Activated T-cell treated with anti-CD3 and anti-CD28 coated beads, Interleukin-2, amount 50 U/mL, for 1 hour (primary cell): ENCODE measurements at regions not wholly inside any gene's neighbourhood (a gene's known extent, or its start where the extent isn't known, plus 50 kb on each side); places are given as distances from the start of the nearest gene placed in this dataset.
"Not testable (repeated sequence)": the region's sequence is repeated elsewhere in the genome, so short reads cannot be mapped to it uniquely, and the experiment has no call there.

Source experiments
- DNase-seq: peaks from one replicate; pipeline ENCODE4 v3.0.0-alpha.2; 2020

DNA sequence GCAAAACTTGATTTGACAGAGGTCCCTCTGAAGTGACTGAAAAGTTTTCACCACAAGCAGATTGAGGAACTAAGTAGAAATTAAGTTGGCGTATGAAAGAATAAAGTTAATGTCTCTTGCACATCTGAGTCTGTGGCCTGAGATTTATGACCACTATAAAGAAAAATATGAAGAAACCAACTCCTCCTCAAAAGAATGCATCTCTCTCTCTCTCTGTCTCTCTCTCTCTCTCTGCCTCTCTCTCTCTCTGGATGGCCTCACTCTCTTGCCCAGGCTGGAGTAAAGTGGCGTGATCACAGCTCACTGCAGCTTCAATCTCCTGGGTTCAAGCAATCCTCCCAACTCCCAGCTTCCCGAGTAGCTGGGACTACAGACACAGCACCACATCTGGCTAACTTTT is 55.2 kb downstream of the RPL22L1 start:
- DNase-seq = no peak

DNA sequence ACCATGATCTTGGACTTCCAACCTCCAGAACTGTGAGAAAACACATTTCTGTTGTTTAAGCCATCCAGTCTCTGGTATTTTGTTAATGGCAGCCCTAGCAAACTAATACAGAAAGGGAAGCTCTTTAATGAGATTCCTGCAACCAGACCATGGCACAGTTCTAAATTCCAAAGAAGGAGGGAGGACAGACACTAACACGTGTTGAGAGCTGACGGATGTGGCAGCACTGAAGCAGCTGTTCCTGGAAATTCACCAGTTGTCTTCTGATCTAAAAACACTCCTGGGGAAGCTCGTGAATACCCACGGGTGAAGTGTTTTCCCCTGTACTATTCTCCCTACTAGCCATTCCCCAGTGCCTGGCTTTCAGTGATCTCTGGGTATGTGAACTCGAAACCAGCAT is 56.7 kb downstream of the RPL22L1 start:
- no peak for DNase-seq

DNA sequence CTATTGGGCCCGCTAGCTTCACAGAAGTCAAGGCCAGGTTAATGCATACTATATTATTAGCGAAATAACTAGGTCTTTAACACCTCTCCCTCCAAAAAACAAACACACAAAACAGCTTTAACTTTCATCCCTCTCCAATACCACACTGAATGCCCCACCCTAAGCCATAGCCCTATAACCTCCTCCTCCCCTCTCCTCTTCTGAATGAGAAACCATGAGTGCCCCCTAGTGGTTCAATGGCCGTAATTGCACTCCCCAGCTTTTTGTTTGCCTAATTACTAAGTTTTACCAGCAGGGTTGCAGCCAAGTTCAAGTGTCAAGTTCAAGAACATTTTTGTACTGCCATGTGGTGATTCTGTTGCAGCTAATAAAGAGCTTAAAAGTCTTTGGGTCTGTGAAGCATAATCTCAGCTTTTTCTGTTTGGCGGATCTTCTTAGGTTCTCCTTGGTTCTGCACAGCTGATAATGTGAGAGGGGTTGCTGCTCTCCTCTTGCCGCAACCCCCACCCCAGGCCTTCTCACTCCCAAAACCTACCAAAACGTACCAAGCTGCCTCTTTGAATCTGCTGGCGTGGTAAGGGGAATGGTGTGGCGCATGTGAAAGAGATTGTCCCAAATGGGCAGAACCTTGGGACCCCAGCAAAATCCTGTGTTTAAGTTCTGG is 57.9 kb downstream of the RPL22L1 start:
- DNase-seq = peak; percentile 57

DNA sequence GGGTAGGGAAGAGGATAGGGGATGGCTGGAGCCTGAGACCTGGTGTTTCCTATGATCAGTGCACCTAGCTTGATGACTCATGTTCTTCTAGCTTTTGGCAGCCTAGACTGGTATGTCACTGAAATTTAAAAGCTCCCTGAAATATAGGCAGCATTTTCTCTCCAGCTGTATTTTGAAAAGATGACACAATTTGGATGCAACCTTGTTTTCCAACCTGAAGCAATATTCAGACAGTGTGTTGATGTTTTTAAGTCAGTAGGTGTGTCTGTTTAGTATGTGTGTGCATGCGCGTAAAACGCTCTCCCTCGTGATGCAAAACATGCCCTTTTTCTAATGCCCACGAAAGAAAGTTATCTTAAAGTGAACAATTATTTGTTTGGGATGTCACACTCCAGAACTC is 58.5 kb downstream of the RPL22L1 start:
- DNase-seq = no peak

DNA sequence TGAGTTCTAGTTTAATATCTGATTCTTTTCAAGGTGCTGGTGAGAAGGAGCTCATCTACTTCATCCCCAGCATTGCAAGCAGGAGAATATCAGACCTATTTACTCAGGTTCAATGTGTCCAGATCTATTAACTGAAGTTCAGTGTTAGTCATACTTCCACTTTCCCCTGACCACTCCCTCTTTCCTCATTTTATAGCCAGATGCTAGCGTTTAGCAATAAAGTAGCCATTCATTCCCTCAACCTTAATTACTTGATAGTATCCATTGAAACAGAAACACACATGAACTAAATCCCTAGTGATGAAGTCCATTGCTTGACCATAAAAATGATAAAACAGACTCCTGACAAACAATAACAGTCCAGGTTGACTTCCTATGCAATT is 60.0 kb downstream of the RPL22L1 start:
- no peak for DNase-seq

DNA sequence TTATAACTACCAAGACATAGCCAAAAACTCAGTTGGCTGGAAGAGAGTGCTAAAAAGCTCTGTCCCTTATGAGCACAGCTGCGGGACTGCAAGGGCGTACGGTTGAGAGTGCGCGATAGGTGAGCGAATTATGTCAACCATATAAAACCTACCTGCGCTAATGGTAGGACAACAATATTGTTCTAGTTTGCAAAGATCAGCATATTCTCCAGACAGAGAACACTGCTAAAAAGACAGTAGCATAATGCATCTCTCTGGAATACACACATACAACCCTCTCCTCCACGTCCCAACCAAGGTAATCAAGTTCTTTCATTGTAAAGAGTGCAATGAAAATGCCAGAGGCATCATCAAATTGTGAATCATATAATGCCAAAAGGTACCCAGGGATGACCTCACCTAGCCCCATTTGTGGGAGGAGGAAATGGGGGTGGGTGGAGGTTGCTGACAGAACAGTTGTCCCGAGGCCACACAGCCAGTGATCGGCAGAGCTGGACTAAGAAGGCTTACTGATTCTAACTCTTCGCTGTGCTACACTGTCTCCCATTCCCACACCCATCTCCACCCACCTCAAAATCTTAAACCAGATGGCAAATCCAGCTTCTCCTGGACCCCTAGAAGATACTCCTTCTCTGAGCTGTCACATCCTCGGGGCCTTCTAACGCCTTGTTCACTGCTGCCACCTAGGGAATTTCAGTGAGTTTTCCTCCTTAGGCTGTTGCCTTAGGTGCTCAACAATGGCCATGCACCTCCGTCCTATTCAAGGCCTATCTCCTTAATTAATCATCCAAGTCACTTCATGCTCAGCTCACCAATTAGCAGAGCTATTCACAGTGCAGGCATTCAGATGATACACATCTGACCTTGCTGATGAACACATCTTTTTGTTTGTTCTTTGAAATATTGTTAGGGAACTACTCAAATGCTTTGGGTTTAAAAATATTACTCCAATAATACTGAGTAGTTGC is 60.7 kb downstream of the RPL22L1 start:
- no peak for DNase-seq

DNA sequence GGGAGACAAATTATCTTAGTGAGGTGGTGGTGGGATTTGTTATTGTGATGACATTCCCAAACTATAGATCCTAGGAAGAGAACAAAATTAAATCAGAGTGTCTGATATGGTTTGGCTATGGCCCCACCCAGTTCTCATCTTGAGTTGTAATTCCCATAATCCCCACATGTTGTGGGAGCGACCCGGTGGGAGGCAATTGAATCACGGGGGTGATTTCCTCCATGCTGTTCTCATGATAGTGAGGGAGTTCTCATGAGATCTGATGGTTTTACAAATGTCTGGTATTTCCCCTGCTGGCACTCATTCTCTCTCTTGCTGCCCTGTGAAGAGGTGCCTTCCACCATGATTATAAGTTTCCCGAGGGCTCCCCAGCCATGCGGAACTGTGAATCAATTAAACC is 62.0 kb downstream of the RPL22L1 start:
- DNase-seq = no peak

DNA sequence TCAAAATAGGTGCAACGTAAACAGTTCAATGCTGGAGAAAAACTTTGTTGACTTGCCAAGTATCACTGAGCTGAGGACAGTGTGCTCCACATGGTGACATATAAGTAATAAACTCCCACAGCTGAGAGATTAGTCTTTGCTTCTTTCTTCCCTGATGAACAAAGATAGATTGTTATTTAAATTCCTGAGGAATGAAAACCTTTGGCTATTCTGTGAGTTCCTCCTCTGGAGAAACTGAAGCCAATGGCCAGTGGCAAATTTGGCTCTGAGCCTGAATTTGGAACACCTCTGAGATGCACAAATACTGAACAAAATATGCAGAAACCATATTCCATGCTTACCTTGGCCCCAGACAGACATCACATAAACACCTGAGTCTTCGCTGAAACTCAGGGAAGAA is 63.3 kb downstream of the RPL22L1 start:
- DNase-seq = no peak

DNA sequence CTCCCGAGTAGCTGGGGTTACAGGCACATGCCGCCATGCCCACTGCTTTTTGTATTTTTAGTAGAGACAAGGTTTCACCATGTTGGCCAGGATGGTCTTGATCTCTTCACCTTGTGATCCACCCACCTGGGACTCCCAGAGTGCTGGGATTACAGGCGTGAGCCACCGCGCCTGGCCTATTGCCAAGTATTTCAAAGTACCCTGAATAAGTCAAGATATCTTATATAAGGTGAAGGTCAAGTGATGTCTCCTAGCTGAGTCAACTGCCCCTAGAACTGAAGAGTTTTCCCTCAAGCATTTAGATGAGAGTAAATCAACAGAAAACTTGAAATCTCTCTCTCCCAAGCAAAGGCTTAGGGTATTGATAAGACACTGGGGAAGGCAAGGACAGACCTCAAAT is 63.9 kb downstream of the RPL22L1 start:
- DNase-seq = no peak

DNA sequence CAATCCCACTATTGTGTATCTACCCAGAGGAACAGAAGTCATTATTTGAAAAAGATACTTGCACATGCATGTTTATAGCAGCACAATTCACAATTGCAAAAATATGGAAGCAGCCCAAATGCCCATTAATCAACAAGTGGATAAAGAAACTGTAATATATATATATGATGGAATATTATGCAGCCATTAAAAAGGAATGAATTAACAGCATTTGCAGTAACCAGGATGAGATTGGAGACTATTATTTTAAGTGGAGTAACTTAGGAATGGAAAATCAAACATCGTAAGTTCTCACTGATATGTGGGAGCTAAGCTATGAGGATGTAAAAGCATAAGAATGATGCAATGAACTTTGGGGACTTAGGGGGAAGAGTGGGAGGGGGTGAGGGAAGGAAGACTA is 64.7 kb downstream of the RPL22L1 start:
- DNase-seq = not testable (repeated sequence)

DNA sequence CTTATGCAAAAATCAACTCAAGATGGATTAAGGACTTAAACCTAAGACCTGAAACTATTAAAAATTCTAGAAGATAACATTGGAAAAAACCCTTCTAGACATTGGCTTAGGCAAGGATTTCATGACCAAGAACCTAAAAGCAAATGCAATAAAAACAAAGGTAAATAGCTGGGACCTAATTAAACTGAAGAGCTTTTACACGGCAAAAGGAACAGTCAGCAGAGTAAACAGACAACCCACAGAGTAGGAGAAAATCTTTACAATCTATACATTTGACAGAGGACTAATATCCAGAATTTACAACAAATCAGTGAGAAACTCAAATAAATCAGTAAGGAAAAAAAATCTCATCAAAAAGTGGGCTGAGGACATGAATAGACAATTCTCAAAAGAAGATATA is 65.4 kb downstream of the RPL22L1 start:
- DNase-seq = not testable (repeated sequence)

DNA sequence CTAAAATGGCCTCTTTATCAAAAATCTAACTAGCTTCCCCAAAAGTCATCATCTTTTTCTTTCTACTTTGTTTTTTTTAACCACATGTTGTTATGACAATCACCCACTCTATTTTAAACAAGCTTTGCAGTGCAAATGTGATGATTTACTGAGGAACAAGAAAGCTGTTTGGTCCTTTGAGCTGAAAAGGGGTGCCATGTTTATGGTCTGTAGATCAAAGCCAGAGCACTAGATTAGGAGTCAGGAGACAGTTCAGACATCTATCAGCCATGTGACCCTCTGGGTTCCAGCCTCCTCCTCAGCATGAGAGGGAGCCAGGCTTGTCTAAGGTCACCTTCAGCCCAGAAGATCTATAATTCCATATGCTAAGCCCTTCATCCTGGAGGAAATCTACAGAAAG is 65.9 kb downstream of the RPL22L1 start:
- no peak for DNase-seq

DNA sequence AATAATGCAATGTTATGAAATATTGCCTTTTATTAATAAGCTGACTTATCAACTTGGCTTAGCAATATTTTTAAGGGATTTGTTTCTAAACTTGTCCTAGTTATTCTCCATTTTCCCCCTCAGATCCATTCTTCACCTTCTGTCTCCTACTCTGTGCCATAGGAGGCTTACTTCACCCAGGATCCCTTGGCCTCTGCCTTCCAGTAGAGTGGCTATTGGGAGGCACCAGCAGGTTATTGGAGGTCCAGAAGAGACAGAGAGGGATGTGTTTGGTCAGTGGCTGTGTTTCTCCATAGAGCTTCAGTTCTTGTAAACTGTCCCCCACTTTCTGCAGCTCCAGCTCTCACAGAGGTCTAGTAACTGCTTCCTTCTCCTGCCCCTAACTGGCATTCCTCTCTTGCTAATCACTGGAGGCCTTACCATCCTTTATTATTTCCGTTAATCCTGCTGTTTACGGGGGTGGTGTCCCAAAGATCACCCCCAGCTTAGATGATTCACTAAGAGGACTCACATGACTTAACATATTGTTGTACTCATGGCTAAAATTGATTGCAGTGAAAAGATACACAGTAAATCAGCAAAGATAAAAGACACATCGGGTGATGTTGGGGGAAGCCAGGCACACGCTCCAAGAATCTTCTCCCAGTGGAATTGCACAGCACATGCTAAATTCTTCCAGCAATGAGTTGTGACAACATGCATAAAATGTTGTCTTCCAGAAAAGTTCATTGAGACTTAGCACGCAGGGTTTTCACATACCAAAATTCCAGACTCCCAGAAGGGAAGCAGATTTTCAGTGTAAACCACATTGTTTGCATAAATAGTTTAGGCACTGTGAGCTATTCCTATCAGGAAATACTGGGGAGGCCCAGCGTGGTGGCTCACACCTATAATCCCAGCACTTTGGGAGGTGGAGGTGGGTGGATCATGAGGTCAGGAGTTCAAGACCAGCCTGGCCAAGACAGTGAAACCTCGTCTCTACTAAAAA is 67.5 kb downstream of the RPL22L1 start:
- no peak for DNase-seq

DNA sequence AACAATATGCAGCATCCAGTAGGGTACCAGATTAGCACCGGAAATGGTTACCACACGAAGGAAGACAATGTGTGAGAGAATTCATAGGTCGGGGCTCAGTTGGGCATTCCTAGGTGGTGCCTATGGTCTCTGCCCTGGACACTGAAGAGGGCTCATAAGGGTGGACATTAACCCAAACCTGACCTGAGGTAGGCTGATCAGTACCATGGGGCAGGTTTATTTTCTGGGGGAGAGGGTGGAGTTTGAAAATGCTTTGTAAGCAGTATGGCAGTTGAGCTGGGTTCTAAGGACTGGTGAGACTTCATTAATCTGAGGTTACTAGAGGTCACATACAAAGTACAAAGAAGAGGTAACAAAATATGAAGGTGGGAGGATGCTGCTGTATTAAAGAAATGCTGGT is 68.4 kb downstream of the RPL22L1 start:
- no peak for DNase-seq

DNA sequence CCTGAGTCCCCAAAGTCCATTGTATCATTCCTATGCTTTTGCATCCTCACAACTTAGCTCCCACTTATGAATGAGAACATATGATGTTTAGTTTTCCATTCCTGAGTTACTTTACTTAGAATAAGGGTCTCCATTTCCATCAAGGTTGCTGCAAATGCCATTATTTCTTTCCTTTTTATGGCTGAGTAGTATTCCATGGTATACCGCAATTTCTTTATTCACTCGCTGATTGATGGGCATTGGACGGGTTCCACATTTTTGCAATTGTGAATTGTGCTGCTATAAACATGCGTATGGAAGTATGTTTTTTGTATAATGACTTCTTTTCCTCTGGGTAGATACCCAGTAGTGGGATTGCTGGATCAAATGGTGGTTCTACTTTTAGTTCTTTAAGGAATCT is 69.7 kb downstream of the RPL22L1 start:
- not testable (repeated sequence) for DNase-seq

DNA sequence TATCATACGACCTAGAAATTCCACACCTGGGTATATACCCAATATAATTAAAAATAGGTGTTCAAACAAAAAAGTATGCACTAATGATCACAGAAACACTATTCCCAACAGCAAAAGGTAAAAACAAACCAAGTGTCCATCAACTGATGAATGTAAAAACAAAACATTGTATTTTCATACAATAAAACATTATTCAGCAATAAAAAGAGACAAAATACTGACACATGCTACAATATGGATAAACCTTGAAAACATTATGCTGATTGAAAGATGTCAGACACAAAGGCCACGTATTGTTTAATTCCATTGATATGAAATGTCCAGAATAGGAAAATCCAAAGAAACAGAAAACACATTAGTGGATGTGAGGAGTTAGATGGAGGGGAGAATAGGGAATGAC is 71.0 kb downstream of the RPL22L1 start:
- DNase-seq = no peak

DNA sequence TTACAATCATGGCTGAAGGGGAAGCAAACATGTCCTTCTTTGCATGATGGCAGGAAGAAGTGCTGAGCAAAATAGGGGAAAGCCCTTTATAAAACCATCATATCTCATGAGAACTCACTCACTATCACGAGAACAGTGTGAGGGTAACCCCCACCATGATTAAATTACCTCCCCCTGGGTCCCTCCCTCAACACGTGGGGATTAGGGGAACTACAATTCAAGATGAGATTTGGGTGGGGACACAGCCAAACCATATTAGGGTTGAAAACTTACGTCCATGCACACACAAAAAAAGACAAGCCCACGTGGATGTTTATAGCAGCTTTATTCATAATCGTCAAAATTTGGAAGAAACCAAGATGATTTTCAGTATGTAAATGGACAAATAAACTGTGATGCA is 72.3 kb downstream of the RPL22L1 start:
- no peak for DNase-seq

DNA sequence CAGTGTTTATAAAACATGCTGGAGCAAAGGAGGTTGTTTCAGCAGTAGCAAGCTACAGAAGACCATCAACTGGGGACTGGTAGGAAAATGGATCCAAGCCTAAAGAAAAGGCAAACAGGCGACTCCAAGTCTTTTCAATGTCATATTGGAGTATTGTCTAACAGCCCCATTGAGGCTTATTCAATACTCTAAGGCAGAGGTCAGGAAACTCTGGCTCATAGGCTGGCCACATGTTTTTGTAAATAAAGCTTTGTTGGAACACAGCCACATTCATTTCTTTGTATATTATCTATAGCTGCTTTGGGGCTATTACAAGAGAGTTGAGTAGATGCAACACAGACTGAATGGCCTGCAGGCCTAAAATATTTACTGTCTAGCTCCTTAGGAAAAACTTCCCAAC is 77.5 kb downstream of the RPL22L1 start:
- DNase-seq = no peak

DNA sequence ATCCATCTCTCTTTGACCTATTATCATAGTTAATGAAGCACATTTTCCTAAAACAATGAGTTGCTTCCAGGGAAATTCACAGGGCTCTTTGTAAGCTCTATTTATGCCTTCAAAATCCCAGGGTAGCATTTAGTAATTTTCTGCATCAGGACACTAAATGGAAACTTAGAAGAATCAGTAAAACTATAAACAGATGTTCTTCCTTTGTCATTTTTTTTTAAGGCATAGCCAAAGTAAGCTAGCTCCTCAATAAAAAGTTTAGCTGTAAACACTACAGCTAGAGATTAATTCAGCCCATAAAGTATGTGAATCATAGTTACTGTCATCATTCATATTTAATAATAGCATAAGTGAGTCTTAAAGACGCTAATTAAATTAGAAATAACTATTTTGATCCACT is 79.3 kb downstream of the RPL22L1 start:
- no peak for DNase-seq

DNA sequence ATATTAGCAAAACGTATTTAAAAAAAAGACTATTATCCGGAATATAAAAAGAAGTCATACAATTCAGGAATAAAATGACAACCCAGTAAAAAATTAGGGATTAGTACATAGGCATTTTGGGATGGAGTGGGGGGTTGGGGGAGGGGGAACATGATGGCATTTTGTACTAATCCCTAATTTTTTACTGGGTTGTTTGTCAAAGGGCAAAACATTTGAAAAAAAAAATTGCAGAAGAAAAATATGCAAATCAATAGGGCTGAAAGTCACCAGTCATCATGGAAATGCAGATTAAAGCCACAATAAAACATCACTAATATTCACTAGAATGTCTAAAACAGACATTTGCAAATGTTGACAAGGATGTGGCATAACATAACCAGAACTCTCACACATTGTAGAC is 82.5 kb downstream of the RPL22L1 start:
- DNase-seq = no peak

DNA sequence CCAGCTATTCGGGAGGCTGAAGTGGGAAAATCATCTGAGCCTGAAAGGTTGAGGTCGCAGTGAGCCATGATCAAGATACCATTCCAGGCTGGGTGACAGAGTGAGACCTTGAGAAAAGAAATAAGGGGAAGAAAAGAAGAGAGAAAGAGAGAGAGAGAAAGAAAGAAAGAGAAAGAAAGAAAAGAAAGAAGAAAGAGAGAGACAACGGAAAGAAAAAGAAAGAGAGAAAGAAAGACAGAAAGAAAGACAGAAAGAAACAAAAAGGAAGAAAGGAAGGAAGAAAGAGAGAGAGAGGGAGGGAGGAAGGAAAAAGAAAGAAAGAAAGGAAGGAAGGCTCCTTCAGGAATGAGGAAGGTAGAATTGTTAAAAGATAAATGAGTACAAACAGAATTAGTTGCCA is 84.5 kb downstream of the RPL22L1 start:
- no peak for DNase-seq

DNA sequence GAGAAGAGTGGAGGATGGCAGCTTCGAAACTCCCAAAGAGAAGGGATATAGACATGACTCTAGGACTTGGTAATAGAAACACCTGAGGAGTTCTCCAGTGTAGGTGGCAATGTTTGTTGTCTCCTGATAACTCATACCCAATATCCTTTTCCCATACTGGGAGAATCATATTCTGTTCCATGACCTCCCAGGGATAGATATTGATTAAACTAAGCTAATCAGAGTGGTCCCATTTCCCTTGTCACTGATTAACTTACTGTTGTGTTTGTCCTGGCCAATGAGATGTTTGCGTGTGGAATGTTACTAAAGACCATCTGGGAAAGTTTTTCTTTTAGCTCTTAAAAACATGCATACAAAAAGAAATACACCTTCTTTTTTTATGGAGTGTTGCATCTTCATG is 85.6 kb downstream of the RPL22L1 start:
- no peak for DNase-seq

DNA sequence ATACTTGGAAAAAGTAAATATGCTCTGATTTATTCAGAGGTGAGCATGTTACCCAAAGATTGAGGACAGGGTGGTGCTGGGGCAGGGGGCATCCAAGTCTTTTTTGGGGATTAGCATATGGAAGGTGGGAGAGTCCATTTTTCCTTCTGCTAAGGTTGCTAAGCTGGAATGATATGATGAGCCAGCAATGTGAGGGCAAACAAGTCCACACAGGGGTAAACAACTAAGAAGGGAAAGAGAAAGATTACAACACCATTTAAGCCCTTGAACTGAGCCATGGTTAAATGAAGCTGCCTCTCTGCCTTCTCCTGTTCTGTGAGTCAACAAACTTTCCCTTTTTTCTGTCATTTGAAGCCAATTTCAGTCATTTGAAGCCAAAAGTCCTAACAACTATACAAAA is 89.0 kb downstream of the RPL22L1 start:
- no peak for DNase-seq
